ENCODE measurements at regions not wholly inside any gene's neighbourhood (a gene's known extent, or its start where the extent isn't known, plus 50 kb on each side); places are given as distances from the start of the nearest gene placed in this dataset.

- no peak for TF ChIP-seq CTCF (IDR thresholded peaks at IDR 0.05)
- TF ChIP-seq POLR2A (IDR thresholded peaks at IDR 0.05): no peak
Observed at GRCh38 chr6:119653329-119653728, 303.8 kb upstream of the MAN1A1 start.

Data from Peyer's patch (tissue), 4 donors.